Caki2 (cell line): ENCODE measurements at regions not wholly inside any gene's neighbourhood (a gene's known extent, or its start where the extent isn't known, plus 50 kb on each side); places are given as distances from the start of the nearest gene placed in this dataset.

ENCODE experiments used
- DNase-seq: peaks from one replicate; pipeline ENCODE4 v3.0.0-alpha.2; 2015; ENCODE audit warnings: low read depth
- in situ Hi-C: cut with HindIII; loops from 2 replicates; pipeline ENCODE4 v1.10.0; 2016; ENCODE audit warnings: low sequenced_read_pairs, low pct_unique_long_range_greater_than_20kb, mixed read lengths

DNA sequence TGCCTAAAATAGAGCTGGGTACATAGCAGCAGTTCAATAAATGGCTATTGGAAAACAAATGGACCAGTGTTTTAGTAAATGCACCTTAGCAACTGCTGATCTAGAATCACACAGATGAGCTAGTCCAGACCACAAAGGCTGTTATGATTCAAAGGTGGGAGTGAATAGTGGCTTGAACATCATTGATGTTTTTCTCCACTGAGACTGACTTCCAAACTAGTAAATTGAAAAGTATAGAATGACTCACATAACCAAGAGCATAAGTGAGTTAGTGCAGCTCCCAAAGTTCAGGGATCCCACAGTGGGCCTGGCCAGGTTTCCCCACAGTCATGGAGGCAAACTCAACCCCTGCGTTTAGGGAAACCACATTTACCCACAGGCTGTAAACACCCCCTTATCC is 106.7 kb upstream of the YPEL5 start:
- no peak for DNase-seq
- in situ Hi-C loops, result no loop called here

GRCh38 chr2:30041884-30042283 is 104.9 kb upstream of the YPEL5 start:
- in situ Hi-C loops, result no loop called here
- DNase-seq, result no peak

- in situ Hi-C loops, result no loop called here
- DNase-seq, result no peak
Observed at GRCh38 chr2:30046396-30046795, 100.4 kb upstream of the YPEL5 start.

- in situ Hi-C loops, result no loop called here
- no peak for DNase-seq
Observed at GRCh38 chr2:30046979-30047378, 99.8 kb upstream of the YPEL5 start.

DNA sequence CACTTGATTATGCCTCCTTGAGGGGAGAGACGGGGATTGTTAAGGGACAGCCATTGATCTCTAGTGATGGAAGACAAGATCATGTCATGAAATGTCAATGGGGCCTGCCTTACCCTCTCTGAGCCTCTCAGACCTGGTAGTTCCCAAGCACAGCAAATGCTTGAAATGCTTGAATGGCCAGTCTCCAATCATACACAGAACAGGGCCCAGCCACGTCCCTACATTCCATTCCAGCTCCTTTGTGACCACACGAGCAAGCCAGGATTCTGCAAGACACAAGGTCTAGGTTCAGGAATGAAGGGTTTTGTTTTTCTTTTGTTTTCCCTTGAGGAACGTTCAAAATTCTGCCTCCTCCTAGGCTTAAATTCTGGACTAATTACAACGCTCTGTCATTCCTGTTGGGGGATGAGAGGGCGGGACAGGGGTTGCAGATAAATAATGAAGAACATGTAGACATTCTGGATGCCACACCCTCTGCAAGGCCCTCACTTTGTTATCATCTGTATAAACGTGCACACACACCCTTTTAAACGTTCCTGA is 98.1 kb upstream of the YPEL5 start:
- no peak for DNase-seq
- in situ Hi-C loops, result no loop called here

- in situ Hi-C loops, result no loop called here
- DNase-seq, result no peak
Observed at GRCh38 chr2:30055548-30055947, 91.3 kb upstream of the YPEL5 start.

DNA sequence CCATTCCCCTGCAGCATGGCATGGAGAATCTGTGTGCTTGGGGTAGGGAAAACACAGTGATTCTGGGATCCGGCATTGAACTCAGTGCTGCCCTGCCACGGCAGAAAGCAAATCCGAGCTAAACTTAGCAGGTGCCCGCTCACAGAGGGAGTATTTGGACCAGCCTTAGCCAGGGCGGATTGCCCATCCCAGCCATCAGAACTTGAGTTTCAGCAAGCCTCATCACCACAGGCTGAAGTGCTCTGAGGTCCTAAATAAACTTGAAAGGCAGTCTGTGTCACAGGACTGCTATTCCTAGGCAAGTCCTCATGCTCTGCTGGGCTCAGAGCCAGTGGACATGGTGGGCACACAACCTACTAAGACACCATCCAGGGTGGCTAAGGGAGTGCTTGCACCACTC is 86.2 kb upstream of the YPEL5 start:
- no peak for DNase-seq
- in situ Hi-C loops, result no loop called here

DNA sequence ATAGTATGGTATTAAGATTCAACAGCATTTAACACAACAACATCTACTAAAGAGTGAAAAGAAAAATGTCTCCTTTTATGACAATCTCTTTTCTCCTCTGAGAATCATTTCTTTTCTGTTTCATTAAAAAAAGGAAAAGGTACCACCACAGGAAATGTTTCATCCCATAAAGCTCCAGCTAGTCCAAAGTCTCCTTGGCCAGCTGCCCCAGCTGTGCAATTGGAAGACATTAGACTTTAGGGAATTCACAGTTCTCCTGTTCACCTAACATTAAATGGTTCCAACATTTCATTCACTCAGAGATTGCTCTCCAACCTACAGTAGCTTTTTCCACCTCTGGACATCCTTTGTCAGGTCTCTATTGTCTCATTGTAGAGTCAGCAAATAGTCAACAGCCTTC is 78.7 kb upstream of the YPEL5 start:
- DNase-seq, result no peak
- in situ Hi-C loops, result no loop called here

DNA sequence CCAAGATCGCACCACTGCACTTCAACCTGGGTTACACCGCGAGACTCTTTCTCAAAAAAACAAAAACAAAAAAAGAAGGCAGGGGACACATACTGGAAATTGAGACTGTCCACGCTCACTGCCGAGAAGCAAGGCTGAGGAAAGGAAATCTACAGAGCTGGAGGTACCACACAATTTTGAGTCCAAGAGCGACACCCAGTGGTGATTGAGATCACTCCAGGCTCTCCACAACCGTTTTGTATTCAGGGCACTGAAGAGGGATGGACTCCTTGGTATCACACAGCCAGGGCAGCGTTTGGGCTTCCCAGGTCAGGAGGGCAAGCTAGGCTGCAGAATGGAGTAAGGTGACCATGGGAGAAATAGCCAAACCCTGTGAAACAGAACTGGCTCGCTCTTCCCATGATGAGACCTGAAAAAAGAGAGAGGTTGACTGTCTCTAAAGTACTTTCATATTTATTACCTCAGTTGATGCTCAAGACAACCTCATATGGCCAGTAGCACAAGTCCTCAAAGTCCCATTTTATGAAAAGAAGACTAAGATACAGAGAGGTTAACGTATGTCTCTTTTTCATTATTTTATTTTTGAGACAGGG is 74.5 kb upstream of the YPEL5 start:
- in situ Hi-C loops, result no loop called here
- DNase-seq, result peak; percentile 58

DNA sequence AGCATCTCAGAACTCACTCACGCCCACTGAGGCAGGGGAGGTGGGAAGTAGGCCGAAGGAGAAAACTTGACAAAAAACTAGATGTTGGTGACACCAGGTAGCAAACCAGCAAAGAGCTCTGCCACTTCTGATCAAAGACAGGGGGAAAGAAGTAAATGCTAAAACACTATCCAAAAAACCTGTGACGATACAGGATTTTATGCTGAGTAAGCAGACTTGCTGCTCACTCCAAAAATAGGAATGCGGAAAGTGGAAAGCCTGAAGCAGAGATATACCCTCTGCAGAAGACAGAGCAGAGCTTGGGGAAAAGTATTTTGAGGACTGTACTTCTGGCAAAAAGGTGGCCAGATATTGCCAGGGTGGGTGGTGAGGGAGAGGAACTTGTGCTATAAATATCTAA is 73.3 kb upstream of the YPEL5 start:
- no peak for DNase-seq
- in situ Hi-C loops, result no loop called here

DNA sequence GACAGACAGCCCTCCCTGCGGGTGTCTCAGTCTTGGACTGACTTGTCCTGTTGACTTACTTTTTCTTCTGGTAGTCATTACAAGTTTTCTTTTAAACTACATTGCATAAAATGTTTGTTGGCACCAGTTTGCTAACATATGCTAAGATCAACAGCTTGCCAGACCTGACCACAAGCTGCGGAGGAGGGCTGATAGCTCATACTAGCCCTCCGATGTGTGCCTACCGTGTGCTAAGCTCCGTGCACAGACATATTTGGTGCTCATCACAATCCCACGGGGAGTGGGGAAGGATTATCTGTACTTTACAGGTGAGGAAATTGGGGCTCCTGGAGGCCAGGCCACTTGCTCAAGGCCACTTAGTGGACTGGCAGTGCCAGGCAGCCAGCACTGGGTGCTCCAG is 72.8 kb upstream of the YPEL5 start:
- in situ Hi-C loops, result no loop called here
- DNase-seq, result no peak

DNA sequence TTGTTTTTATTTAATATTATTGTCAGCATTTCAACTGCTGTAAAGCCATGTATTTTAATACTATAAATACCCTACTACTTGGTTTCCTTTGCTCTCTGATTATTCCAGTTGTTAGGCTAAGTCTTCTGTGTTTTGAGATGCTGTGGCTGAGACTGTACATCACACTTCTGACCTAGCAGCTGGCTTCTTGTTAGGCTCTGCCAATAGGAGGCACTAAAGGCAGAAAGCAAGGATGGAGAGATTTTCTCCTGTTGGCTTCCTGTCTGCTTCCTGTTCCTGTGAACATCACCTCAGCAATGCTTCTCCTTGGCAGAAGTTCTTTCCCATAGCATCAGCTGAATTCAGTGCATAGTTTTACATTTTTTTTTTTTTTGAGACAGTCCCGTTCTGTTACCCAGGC is 68.3 kb upstream of the YPEL5 start:
- in situ Hi-C loops, result no loop called here

DNA sequence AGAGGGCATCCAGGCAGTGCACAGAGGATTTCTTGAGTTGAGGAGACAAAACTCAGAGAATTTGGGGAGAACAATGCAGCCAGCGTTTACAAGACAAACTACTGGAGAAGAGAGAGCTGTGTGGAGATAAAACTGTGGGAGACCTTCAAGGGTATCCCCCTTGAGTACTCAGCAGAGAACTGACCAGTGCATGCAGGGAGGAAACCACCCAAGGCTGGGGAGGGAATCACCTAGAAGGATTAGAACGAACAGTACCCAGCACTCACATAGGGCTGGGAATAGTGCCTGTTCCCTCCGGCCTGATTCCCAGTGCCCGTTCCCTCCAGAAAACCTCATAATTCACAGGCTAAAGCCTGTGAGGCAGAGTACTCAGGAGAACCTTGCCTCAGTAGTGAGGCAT is 61.9 kb upstream of the YPEL5 start:
- in situ Hi-C loops, result no loop called here

More for the DNA sequence above, 68.3 kb upstream of the YPEL5 start:
- no peak for DNase-seq

GRCh38 chr2:30089171-30089570 is 57.6 kb upstream of the YPEL5 start:
- in situ Hi-C loops, result no loop called here
- no peak for DNase-seq

More for the DNA sequence above, 61.9 kb upstream of the YPEL5 start:
- no peak for DNase-seq

DNA sequence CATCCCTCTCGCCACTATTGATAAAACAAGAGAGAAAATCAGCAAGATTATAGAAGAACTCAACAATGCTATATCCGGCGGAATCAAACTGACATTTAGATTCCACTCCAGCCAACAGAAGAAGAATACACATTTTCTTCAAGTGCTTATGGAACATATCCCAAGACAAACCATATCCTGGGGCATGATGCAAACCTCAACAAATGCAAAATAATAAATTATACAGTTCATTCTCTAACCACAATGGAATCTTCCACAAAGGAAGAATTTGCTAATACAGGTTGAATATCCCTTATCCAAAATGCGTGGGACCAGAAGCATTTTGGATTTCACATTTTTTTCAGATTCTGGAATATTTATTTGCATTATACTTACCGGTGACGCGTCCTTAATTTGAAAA is 51.4 kb upstream of the YPEL5 start:
- DNase-seq, result no peak
- in situ Hi-C loops, result no loop called here

DNA sequence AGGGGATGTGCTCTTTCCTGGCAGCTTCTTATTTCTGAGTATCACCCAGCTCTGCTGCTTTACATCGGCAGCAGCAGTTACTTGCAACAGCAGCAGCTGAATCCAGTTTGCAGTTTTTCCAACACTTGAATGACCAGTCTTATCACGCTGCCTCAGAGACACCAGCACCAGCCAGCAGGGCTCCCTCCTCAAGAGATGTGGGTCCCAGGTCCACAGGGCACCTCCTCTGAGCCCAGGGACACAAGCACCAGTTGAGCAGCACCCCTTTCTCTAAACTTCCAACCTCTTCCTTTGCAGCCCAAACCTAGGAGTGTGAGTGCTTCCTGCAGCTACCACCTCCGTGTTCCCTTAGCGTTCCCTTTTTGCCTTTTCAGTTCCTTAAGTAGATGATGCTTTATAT is 50.4 kb upstream of the YPEL5 start:
- DNase-seq, result no peak
- in situ Hi-C loops, result no loop called here
